ENCODE measurements at regions not wholly inside any gene's neighbourhood (a gene's known extent, or its start where the extent isn't known, plus 50 kb on each side); places are given as distances from the start of the nearest gene placed in this dataset.
"Not testable (repeated sequence)": the region's sequence is repeated elsewhere in the genome, so short reads cannot be mapped to it uniquely, and the experiment has no call there.

- DNase-seq (ENCODE audit: extremely low read depth in 1 of 11, low read depth in 9 of 11, low spot score in 4 of 11), result no peak
Observed at GRCh38 chr4:29653221-29653620, 1066.9 kb upstream of the PCDH7 start.

GRCh38 chr4:29680644-29681043 lies 1039.5 kb upstream of the PCDH7 start:
- DNase-seq (ENCODE audit: extremely low read depth in 1 of 11, low read depth in 9 of 11, low spot score in 4 of 11), result no peak

GRCh38 chr4:29704059-29704458 lies 1016.1 kb upstream of the PCDH7 start:
- no peak for DNase-seq (ENCODE audit: extremely low read depth in 1 of 11, low read depth in 9 of 11, low spot score in 4 of 11)

- DNase-seq (ENCODE audit: extremely low read depth in 1 of 11, low read depth in 9 of 11, low spot score in 4 of 11), result no peak
Observed at GRCh38 chr4:29708473-29708872, 1011.7 kb upstream of the PCDH7 start.

- DNase-seq (ENCODE audit: extremely low read depth in 1 of 11, low read depth in 9 of 11, low spot score in 4 of 11), result no peak
Observed at GRCh38 chr4:29710519-29710918, 1009.6 kb upstream of the PCDH7 start.

- no peak for DNase-seq (ENCODE audit: extremely low read depth in 1 of 11, low read depth in 9 of 11, low spot score in 4 of 11)
Observed at GRCh38 chr4:29711226-29711625, 1008.9 kb upstream of the PCDH7 start.

- DNase-seq (ENCODE audit: extremely low read depth in 1 of 11, low read depth in 9 of 11, low spot score in 4 of 11), result no peak
Observed at GRCh38 chr4:29717287-29718057, 1002.7 kb upstream of the PCDH7 start.

- DNase-seq (ENCODE audit: extremely low read depth in 1 of 11, low read depth in 9 of 11, low spot score in 4 of 11), result no peak
Observed at GRCh38 chr4:29718136-29718535, 1002.0 kb upstream of the PCDH7 start.

- no peak for DNase-seq (ENCODE audit: extremely low read depth in 1 of 11, low read depth in 9 of 11, low spot score in 4 of 11)
Observed at GRCh38 chr4:29722253-29722652, 997.9 kb upstream of the PCDH7 start.

- DNase-seq (ENCODE audit: extremely low read depth in 1 of 11, low read depth in 9 of 11, low spot score in 4 of 11), result no peak
Observed at GRCh38 chr4:29726938-29727337, 993.2 kb upstream of the PCDH7 start.

GRCh38 chr4:29734343-29735213 lies 985.6 kb upstream of the PCDH7 start:
- DNase-seq (ENCODE audit: extremely low read depth in 1 of 11, low read depth in 9 of 11, low spot score in 4 of 11), result peak in 7 of 11 donors; percentile 3 to 20 (median 5)

- no peak for DNase-seq (ENCODE audit: extremely low read depth in 1 of 11, low read depth in 9 of 11, low spot score in 4 of 11)
Observed at GRCh38 chr4:29756966-29757365, 963.2 kb upstream of the PCDH7 start.

- no peak for DNase-seq (ENCODE audit: extremely low read depth in 1 of 11, low read depth in 9 of 11, low spot score in 4 of 11)
Observed at GRCh38 chr4:29762151-29762550, 958.0 kb upstream of the PCDH7 start.

GRCh38 chr4:29770627-29771026 lies 949.5 kb upstream of the PCDH7 start:
- DNase-seq (ENCODE audit: extremely low read depth in 1 of 11, low read depth in 9 of 11, low spot score in 4 of 11), result no peak

- DNase-seq (ENCODE audit: extremely low read depth in 1 of 11, low read depth in 9 of 11, low spot score in 4 of 11), result not testable (repeated sequence)
Observed at GRCh38 chr4:29788123-29788522, 932.0 kb upstream of the PCDH7 start.

GRCh38 chr4:29805245-29805644 lies 914.9 kb upstream of the PCDH7 start:
- DNase-seq (ENCODE audit: extremely low read depth in 1 of 11, low read depth in 9 of 11, low spot score in 4 of 11), result no peak

GRCh38 chr4:29805916-29806480 lies 914.2 kb upstream of the PCDH7 start:
- no peak for DNase-seq (ENCODE audit: extremely low read depth in 1 of 11, low read depth in 9 of 11, low spot score in 4 of 11)

GRCh38 chr4:29817961-29818360 lies 902.2 kb upstream of the PCDH7 start:
- no peak for DNase-seq (ENCODE audit: extremely low read depth in 1 of 11, low read depth in 9 of 11, low spot score in 4 of 11)

GRCh38 chr4:29829067-29829466 lies 891.1 kb upstream of the PCDH7 start:
- DNase-seq (ENCODE audit: extremely low read depth in 1 of 11, low read depth in 9 of 11, low spot score in 4 of 11), result no peak

- DNase-seq (ENCODE audit: extremely low read depth in 1 of 11, low read depth in 9 of 11, low spot score in 4 of 11), result no peak
Observed at GRCh38 chr4:29852537-29852936, 867.6 kb upstream of the PCDH7 start.

All from renal cortex interstitium (tissue), 11 donors.